DMS153 treated with DMSO at 0.1 percent for 48 hours (cell line): ENCODE measurements at regions not wholly inside any gene's neighbourhood (a gene's known extent, or its start where the extent isn't known, plus 50 kb on each side); places are given as distances from the start of the nearest gene placed in this dataset.
A peak's percentile ranks its signal among the peaks of the same experiment; 100 is the strongest.

ENCODE experiments used
- DNase-seq: peaks from one replicate; lab custom pipeline; 2025; ENCODE audit not compliant: unreplicated experiment; lab: John Stamatoyannopoulos, UW

GRCh38 chr2:7983912-7984311, 697.9 kb upstream of the ID2 start:
- DNase-seq, result no peak

DNA sequence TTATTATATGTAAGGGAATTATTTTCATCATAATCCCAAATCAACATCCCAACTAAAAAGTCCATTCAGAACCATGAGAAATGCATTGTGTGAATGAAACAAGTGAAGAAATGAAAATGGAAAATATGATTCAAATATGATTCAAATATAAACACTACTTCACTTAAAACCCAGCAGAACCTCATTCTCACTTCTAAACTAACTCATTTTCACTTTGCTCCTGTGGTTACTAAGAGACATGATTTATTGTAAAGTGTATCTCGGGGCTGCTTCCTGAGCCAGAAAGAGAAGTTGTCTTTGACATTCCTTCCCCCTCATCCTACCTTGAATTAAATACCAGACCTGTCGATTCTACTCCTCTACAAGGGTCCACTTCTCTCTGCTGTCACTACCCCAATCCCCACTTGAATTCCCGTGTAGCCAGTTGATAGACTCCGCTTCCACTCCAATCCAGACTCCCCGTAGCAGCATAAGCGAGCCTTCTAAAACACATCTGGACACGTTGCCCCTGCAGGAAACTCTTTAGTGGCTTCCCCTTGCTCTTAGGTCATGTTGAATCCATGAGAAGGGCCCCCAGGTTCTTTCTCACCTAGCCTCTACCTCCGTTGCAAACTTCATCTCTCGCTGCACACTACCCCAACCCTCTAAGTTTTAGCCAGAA, 697.0 kb upstream of the ID2 start:
- DNase-seq, result no peak

- no peak for DNase-seq
These were observed 695.4 kb upstream of the ID2 start for GRCh38 chr2:7986431-7986830.

DNA sequence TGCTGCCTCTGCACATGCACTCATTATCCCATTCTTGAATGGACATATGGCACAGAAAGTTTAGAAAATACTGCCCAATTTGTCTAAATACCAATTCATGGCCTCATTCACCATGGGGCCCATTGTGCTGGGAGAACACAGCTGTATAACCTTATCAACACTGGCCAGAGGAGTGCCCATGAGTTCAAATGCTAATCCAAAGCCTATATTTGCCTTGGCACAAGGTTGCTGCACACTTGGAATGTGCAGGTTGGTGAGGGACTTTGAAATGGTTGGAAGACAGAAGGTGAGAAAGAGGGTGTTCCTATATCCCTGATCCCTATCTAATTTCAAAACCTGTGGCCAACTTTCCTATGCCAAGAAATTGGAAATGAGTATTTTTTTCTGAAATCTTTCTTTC, 693.9 kb upstream of the ID2 start:
- DNase-seq, result no peak

GRCh38 chr2:7988440-7988839, 693.4 kb upstream of the ID2 start:
- DNase-seq, result no peak

DNA sequence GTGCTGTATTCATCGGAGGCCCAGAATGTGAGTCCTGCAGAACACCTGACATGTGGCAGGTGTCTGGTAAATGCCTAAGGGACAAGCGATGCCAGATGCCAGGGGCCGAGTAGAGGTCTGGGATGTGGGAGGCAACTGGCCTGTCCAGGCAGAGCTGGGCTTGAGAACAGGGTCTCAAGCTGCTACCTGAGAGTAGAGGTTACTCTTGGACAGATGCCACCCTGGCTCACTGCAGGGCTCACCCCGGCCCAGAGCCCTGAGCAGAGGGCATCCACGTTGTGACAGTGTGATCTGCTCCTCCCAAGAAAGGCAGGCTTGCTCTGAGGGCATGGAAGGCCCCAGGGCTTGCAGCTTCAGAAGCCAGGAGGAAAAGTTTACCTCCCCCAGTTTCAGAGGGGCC, 692.0 kb upstream of the ID2 start:
- DNase-seq, result no peak

GRCh38 chr2:7992612-7993602, 688.9 kb upstream of the ID2 start:
- peak; percentile 11 for DNase-seq

DNA sequence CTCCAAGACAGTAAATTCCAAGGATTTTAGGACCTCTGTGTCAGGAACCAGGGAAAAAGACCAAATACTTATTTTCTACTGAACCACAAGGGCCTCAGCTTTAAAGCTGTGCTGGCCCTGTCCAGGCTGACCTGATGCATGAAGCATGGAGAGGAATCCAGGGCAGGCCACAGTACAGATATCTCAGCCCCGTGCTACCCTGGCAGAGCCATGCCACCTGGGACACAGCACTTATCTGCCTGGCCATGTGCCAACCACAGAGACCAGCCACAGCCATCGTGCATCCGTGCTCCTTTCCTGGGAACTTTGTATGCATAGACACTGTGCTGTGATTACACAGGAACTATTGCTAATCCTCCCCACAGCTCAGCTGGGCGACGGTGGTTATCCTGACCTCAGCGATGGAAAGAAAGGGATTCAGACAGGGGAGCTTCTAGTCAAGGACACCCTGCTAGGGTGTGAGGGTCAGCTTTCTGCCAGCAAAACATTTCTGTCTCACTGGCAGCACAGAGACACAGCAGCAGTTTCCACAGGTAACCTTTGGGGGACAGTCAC, 687.4 kb upstream of the ID2 start:
- DNase-seq, result peak; percentile 72

- no peak for DNase-seq
These were observed 684.6 kb upstream of the ID2 start for GRCh38 chr2:7997279-7997678.

DNA sequence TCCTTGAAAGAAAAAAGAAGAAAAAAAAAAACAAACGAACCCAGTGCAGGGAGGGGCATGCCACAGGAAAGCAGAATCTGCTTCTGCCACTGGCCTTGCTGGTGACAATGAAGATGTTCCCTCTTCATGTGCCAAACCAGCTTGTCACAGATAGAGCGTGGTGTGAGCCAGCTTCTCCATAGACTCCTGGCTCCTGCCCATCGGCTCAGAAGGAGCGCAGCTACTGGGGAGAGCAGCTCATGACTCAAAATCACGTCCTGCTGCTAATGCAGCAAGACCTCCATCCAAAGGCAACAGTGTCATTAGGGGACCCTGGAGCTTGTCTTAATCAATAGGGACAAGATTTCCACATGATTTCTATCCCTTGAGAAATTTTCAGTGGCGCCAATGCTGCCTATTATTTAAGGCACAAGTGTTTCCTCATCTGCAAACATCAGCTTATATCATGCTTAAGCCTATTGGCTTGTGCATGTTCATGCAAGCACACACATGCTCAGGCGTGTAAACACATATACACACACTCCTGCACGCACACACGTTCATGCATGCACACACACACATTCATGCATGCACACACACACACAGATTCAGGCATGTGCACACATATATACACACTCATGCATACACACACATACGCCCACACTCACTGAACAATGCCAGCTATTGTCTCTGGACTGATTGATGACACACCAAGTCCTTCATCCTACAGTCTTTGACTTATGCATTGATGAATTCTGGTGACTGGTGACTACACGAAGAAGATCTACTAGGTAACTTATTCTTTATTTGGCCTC, 682.0 kb upstream of the ID2 start:
- no peak for DNase-seq

GRCh38 chr2:8000870-8001269, 681.0 kb upstream of the ID2 start:
- no peak for DNase-seq

- no peak for DNase-seq
These were observed 679.0 kb upstream of the ID2 start for GRCh38 chr2:8002765-8003393.

GRCh38 chr2:8003462-8004075, 678.3 kb upstream of the ID2 start:
- no peak for DNase-seq

DNA sequence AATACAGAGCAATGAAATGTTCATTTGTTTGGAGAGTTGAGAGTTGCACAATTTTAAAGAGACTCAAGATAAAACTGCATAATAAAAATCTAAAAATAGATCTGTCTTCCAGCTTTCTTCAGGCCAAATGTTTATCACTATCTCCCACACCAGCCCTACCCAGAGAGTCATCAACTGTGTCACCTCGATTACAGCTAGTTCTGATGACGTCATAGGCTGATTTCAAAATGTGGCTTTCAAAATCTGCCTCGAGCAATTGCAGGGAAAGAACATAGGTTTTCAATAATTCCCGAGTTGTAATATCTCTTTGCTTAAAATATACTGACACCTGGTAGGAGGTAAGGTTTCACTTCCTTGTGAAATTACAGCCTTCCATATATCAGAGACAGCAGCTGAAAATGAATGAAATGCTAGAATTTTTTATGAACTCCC, 677.6 kb upstream of the ID2 start:
- no peak for DNase-seq

- no peak for DNase-seq
These were observed 675.7 kb upstream of the ID2 start for GRCh38 chr2:8006181-8006580.

DNA sequence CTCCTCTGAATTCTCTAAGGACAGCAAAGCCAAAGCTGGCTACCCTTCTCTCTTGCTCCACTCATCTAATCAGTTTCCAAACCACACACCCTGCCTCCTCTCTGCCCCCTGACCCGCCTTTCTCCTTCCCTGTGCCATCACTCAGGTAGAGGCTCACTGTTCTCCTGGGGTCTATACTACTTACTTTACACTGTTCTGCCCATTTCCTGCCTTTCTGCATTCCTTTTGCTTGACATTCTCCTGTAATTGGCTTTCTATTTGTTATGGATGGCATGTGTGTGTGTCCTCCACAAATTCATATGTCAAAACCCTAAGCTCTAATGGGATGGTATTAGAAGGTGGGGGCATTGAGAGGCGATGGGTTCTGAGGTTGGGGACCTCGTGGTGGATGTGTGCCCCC, 675.2 kb upstream of the ID2 start:
- DNase-seq, result no peak

DNA sequence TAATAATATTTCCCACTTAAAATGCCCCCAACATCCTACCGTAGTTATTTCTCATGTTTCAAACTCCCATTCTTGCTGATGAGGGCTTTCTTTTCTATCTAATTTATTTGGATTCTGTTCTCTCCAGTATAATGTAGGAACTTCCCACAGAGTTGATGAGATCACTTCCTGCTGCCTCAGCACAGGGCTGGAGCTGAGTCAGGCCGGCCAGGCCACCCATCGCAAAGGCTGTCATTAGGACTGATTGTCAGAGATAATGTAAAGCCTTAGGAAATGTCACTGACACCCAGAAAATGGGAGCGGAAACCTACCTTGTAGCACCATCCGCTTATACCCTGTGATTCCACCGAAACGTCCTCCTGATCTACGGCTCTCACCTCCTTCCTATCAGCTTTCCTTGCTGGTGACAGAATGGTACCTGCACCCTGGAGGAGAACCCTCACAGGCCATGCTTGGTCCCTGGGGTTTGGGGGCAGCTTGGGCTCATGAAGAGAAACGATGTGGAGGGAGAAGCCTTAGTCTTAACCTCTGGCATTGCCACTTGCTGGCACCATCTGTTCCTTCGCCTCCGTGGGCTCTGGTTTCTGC, 672.8 kb upstream of the ID2 start:
- DNase-seq, result no peak

DNA sequence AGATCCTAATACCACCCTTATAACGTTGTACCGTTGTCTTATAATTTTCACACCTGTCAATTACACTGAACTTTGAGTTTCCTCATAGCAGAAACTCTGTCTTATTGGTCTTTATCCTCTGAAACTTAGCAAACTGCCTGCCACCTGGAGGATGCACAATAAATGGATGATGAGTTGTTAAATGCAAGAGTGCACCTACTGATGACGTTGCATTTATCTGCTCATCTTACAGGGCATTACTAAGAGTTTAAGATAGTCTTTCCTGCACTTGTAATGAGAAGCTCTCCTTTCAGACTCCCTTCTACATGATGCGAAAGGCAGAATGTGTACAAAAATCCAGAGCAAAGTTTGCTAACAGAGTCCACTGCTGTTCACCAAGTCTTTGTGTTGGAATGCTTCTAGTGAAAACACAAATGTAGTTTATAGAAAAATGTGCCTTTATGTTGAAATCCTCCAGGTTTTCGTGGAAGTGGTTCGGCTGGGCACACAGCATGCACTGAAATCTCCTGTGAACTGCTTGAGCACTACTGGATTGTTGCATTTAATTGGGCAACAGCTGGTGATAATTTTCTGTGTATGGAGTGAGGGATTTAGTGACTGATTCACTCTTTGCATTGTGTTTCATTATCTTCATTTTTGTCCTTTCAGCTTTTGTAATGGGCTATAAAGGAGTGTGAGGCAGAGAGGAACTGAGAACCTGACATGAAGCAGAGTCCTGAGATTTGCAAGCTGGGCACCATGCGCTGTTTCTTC, 665.8 kb upstream of the ID2 start:
- no peak for DNase-seq

- no peak for DNase-seq
These were observed 665.2 kb upstream of the ID2 start for GRCh38 chr2:8016688-8017087.
